GM19438 (cell line): ENCODE measurements at regions not wholly inside any gene's neighbourhood (a gene's known extent, or its start where the extent isn't known, plus 50 kb on each side); places are given as distances from the start of the nearest gene placed in this dataset.

Experiments used
- ATAC-seq: cut with Tn5 transposase; IDR thresholded peaks from one replicate; pipeline ENCODE4 v1.9.1; 2021; ENCODE audit warnings: low read depth; ENCODE audit not compliant: unreplicated experiment

GRCh38 chr4:19999775-20000414 is 251.8 kb upstream of the SLIT2 start:
- ATAC-seq = no peak

GRCh38 chr4:19999276-19999675 is 252.4 kb upstream of the SLIT2 start:
- no peak for ATAC-seq

GRCh38 chr4:19993242-19993641 is 258.5 kb upstream of the SLIT2 start:
- ATAC-seq = no peak

- ATAC-seq = no peak
Measured at GRCh38 chr4:19992471-19993093, 259.1 kb upstream of the SLIT2 start.

DNA sequence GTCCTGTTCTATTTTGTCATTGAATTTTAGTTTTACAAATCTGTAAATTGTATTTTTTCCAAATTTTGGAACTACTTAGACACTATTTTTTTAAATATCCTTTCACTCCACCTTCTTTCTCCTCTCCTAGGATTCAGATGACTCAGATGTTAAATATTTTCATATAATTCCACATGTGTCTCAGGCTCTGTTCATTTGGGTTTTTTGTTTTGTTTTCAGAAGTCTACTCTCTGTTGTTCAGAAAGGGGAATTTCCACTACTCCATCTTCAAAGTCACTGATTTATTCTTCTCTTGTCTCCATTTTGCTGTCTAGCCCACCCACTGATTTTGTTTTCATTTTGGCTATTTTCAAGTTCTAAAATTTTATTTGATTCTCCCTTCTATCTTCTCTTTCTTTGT is 264.0 kb upstream of the SLIT2 start:
- no peak for ATAC-seq

DNA sequence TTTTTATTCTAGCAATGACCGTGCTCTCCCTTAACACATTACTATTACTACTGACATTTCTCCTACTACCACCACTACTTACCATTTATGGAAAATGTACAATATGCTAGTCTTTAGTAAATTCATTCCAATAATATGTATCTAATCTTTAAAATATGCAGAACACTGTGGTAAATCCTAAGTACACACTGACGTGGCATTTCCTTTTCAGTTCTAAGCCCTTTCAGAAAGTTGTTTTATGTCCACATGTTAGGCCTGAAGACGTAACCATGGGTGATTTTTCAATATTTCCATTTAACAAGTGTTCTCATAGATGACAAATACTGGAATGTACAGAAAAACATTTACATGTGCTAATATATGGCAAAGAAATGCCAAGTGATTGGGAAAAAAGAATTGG is 268.6 kb upstream of the SLIT2 start:
- ATAC-seq = no peak

DNA sequence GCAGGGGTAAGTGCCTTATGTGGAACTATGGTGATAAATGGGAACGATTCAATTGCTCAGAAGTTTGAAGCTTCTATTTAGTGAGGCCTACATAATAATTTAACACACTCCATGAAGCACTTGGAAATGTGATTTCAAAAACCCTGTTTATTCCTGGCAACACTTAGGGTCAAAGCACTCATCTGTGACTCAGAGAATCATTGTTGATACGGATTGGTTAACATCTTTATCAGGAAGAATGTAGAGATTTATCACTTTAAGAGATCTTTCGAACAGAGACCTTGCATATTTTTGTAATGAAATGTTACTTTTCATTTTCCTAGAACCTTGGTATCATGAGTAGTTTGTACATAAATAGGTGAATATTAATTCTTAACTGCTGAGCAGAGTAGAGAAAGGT is 269.1 kb upstream of the SLIT2 start:
- no peak for ATAC-seq

GRCh38 chr4:19971829-19972228 is 279.9 kb upstream of the SLIT2 start:
- no peak for ATAC-seq

- no peak for ATAC-seq
Measured at GRCh38 chr4:19969492-19969891, 282.2 kb upstream of the SLIT2 start.

GRCh38 chr4:19961091-19961490 is 290.6 kb upstream of the SLIT2 start:
- no peak for ATAC-seq

DNA sequence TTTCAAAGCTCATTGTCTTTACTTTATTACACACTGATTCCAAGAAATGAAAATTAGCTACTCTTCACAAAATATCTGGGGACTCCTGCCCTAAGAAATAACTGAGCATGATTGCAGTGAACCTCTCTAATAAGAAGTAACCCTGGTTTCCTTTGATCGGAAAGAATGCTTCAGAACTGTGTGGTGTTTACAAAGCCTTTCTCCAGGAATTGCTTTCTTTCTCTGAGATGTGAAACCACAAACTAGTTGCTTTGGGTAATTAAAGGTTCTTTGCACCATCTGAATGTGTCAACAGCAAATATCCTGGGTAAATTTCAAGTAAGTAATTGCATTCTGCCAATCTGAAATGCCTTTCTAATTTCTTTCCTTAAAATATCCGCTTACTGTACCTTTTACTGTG is 292.9 kb upstream of the SLIT2 start:
- no peak for ATAC-seq

GRCh38 chr4:19947349-19947748 is 304.4 kb upstream of the SLIT2 start:
- ATAC-seq = no peak

- ATAC-seq = no peak
Measured at GRCh38 chr4:19945979-19946380, 305.7 kb upstream of the SLIT2 start.

GRCh38 chr4:19945501-19945900 is 306.2 kb upstream of the SLIT2 start:
- no peak for ATAC-seq

GRCh38 chr4:19944806-19945205 is 306.9 kb upstream of the SLIT2 start:
- ATAC-seq = no peak

DNA sequence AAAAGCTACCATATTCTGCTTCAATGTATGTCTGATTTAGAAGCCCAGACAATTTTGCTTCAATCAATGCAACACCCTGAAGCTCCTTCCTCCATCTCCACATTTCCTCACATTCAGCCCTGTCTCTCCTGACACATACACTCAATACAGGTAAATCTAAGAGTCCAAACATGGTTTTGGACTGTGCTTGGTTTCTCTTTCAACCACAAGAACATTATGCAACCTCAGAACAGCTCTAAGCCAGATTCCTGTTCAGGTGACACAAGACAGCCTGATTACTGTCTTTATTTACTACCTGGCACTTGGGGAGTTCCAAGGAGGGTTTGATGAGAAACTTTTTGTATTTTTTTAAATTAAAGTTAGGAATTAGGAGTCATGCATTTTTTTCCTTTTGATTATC is 307.5 kb upstream of the SLIT2 start:
- ATAC-seq = no peak

- no peak for ATAC-seq
Measured at GRCh38 chr4:19941434-19941833, 310.3 kb upstream of the SLIT2 start.

- ATAC-seq = no peak
Measured at GRCh38 chr4:19940861-19941260, 310.8 kb upstream of the SLIT2 start.

DNA sequence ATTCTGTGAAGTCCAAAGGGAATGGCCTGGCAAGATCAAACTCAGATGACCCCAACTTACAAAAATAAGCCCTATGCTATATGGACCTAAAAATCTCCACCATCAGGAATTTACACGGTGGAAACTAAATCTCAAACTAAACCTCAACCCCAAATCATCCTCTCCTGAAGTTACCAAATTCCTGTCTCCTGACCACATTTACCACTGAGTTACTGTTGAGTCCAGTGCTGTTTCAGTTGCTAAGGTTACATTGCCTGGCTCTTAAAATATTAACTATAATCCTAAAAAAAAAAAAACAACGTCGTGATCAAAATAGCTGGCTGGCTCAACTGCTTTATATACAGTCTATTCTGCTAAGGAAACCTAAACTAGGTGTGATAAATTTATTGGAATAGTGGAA is 315.2 kb upstream of the SLIT2 start:
- ATAC-seq = no peak

GRCh38 chr4:19930742-19931141 is 321.0 kb upstream of the SLIT2 start:
- ATAC-seq = no peak

- ATAC-seq = no peak
Measured at GRCh38 chr4:19927381-19927780, 324.3 kb upstream of the SLIT2 start.

GRCh38 chr4:19925516-19925915 is 326.2 kb upstream of the SLIT2 start:
- ATAC-seq = no peak

DNA sequence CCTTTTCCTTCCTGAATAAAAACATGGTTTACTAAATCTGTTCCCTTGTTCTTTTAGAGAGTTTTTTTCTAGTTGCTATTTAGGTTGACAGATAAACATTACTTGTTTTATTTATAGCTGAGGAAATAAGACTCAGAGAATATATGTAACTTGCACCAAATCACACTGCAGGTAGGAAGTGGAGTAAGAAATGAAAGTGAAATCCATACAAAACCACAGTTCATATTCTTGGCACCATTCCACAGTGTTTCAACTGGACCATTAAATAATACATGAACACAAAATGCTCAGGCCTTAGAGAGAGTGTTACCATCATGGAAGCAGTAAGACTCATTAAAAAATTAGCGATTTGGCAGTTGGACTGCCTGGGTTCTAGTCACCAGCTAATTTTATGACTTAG is 326.9 kb upstream of the SLIT2 start:
- ATAC-seq = no peak
